ENCODE measurements at regions not wholly inside any gene's neighbourhood (a gene's known extent, or its start where the extent isn't known, plus 50 kb on each side); places are given as distances from the start of the nearest gene placed in this dataset.
"Not testable (repeated sequence)": the region's sequence is repeated elsewhere in the genome, so short reads cannot be mapped to it uniquely, and the experiment has no call there.

- DNase-seq: no peak
Measured at GRCh38 chr7:109331423-109331822, 761.7 kb downstream of the DNAJB9 start.

- DNase-seq: no peak
Measured at GRCh38 chr7:109335951-109336350, 766.3 kb downstream of the DNAJB9 start.

- no peak for DNase-seq
Measured at GRCh38 chr7:109336531-109336930, 766.9 kb downstream of the DNAJB9 start.

- DNase-seq: no peak
Measured at GRCh38 chr7:109343678-109344077, 774.0 kb downstream of the DNAJB9 start.

GRCh38 chr7:109351493-109351892 is 781.8 kb downstream of the DNAJB9 start:
- no peak for DNase-seq

GRCh38 chr7:109354000-109354399 is 784.3 kb downstream of the DNAJB9 start:
- DNase-seq: no peak

- no peak for DNase-seq
Measured at GRCh38 chr7:109354552-109354951, 784.9 kb downstream of the DNAJB9 start.

- DNase-seq: no peak
Measured at GRCh38 chr7:109375823-109376222, 806.1 kb downstream of the DNAJB9 start.

GRCh38 chr7:109376576-109376975 is 806.9 kb downstream of the DNAJB9 start:
- no peak for DNase-seq

- DNase-seq: no peak
Measured at GRCh38 chr7:109377076-109377884, 807.6 kb downstream of the DNAJB9 start.

GRCh38 chr7:109386959-109387358 is 817.3 kb downstream of the DNAJB9 start:
- no peak for DNase-seq

- DNase-seq: no peak
Measured at GRCh38 chr7:109387530-109387929, 817.9 kb downstream of the DNAJB9 start.

- DNase-seq: no peak
Measured at GRCh38 chr7:109391240-109391639, 821.6 kb downstream of the DNAJB9 start.

GRCh38 chr7:109402107-109402506 is 832.4 kb downstream of the DNAJB9 start:
- no peak for DNase-seq

- no peak for DNase-seq
Measured at GRCh38 chr7:109407756-109408155, 838.1 kb downstream of the DNAJB9 start.

GRCh38 chr7:109437957-109438356 is 868.3 kb downstream of the DNAJB9 start:
- no peak for DNase-seq

- DNase-seq: no peak
Measured at GRCh38 chr7:109449760-109450159, 880.1 kb downstream of the DNAJB9 start.

GRCh38 chr7:109456116-109456515 is 886.4 kb downstream of the DNAJB9 start:
- no peak for DNase-seq

- DNase-seq: no peak
Measured at GRCh38 chr7:109460296-109460695, 890.6 kb downstream of the DNAJB9 start.

- DNase-seq: no peak
Measured at GRCh38 chr7:109462171-109462570, 892.5 kb downstream of the DNAJB9 start.

GRCh38 chr7:109467729-109468128 is 898.1 kb downstream of the DNAJB9 start:
- not testable (repeated sequence) for DNase-seq

- no peak for DNase-seq
Measured at GRCh38 chr7:109473172-109473571, 903.5 kb downstream of the DNAJB9 start.

- DNase-seq: no peak
Measured at GRCh38 chr7:109476409-109476808, 906.7 kb downstream of the DNAJB9 start.

- DNase-seq: no peak
Measured at GRCh38 chr7:109479388-109479787, 909.7 kb downstream of the DNAJB9 start.

- not testable (repeated sequence) for DNase-seq
Measured at GRCh38 chr7:109490607-109491006, 920.9 kb downstream of the DNAJB9 start.
